Heart left ventricle (tissue), 16 donors: ENCODE measurements at regions not wholly inside any gene's neighbourhood (a gene's known extent, or its start where the extent isn't known, plus 50 kb on each side); places are given as distances from the start of the nearest gene placed in this dataset.

Experiments
- ATAC-seq, 4 donors: fragments of 200-7000 bp; cut with Tn5 transposase; one replicate each; pipeline ENCODE4 v1.9.1; 2020 to 2022; ENCODE audit warnings: moderate library complexity in 4 of 4, mild to moderate bottlenecking in 3 of 4, moderate number of reproducible peaks in 1 of 4
- DNase-seq, 5 donors: peaks; one replicate each; pipeline ENCODE4 v3.0.0-alpha.2; 2020
- H3K27ac ChIP-seq, 12 donors: fragments of 200-600 bp; sonication (generic) in 4 of 12; one replicate each; pipeline versions ENCODE4 v1.5.0 to v1.8.0; 2016 to 2022; ENCODE audit warnings: mild to moderate bottlenecking in 2 of 12
- H3K27me3 ChIP-seq, 9 donors: fragments of 200-600 bp; sonication (generic) in 2 of 9; one replicate each; pipeline versions ENCODE4 v1.5.1 to v1.8.0; 2016 to 2022; ENCODE audit warnings: mild to moderate bottlenecking in 3 of 9
- H3K36me3 ChIP-seq, 9 donors: fragments of 200-600 bp; sonication (generic) in 2 of 9; one replicate each; pipeline versions ENCODE4 v1.5.0 to v1.8.0; 2018 to 2022; ENCODE audit warnings: mild to moderate bottlenecking in 2 of 9
- H3K4me1 ChIP-seq, 12 donors: fragments of 200-600 bp; sonication (generic) in 4 of 12; one replicate each; pipeline versions ENCODE4 v1.5.0 to v1.8.0; 2016 to 2022; ENCODE audit warnings: mild to moderate bottlenecking in 3 of 12
- H3K4me3 ChIP-seq, 12 donors: fragments of 200-600 bp; sonication (generic) in 4 of 12; one replicate each; pipeline versions ENCODE4 v1.5.0 to v1.8.0; 2017 to 2022; ENCODE audit warnings: mild to moderate bottlenecking in 9 of 12, moderate library complexity in 4 of 12
- H3K9me3 ChIP-seq, 12 donors: fragments of 200-600 bp; sonication (generic) in 4 of 12; one replicate each; pipeline versions ENCODE4 v1.5.0 to v1.8.0; 2016 to 2022; ENCODE audit warnings: mild to moderate bottlenecking in 1 of 12
- CTCF ChIP-seq, 12 donors: fragments of 200-600 bp; sonication (generic) in 4 of 12; IDR thresholded peaks; one replicate each; pipeline versions ENCODE4 v1.5.0 to v1.8.0; 2018 to 2022; ENCODE audit warnings: antibody characterized with exemption in 12 of 12, mild to moderate bottlenecking in 5 of 12
- POLR2A ChIP-seq, 2 donors: fragments of 450-650 bp; IDR thresholded peaks; one replicate each; pipeline ENCODE4 v1.6.1; 2017; ENCODE audit warnings: antibody characterized with exemption in 2 of 2, mild to moderate bottlenecking in 2 of 2, moderate library complexity in 2 of 2
- WGBS, 4 donors: extraction: QIAGEN DNeasy Blood & Tissue Kit in 2 of 4; methylation state at CpG; one replicate each; pipeline versions ENCODE4 v1.1.5 to v1.1.7; 2013 to 2018; 5-methylcytosine and 5-hydroxymethylcytosine counted together
- intact Hi-C, 10 donors: fragments of 100-400 bp; cut with DNase I; formaldehyde crosslinking; loops; one replicate each; pipeline versions ENCODE4 v1.11.1 to v1.14.2; 2022
- donor health status: ischemic (EF 13 %, LVEDD 7.1; RV severe dilation, severe dysfunction).
- donor health status: healthy with polysubstance abuse.
- donor health status: DM: no; HTN: yes; CAD: no.
- donor health status: DM: no; HTN: no; CAD: no.
- donor health status: ischemic (EF 25% LVEDD 6.9; RV normal size, moderate dysfunction).
- donor health status: ischemic (EF 25% LVEDD 5.7; RV mildly dilated, moderate dysfunction).
- donor health status: healthy.
- donor health status: DM: yes; HTN: yes; CAD: no.
- donor health status: ischemic (EF 35%, LVEDD 5.7; RV mildly dilated, moderate dysfunction).
- donor health status: nonischemic (EF 11% LVEDD 7.7; RV severe dilation, severe dysfunction).
- donor health status: DM: yes; HTN: yes; CAD: no.
- donor health status: PGD.
- donor health status: ischemic (EF 29% LVEDD 5.4; RV normal size, mild dysfunction).
- donor health status: nonischemic (EF 23%, LVEDD 6.1; RV moderate dilation, normal function).

GRCh38 chr11:76728227-76728626 lies 54.9 kb upstream of the TSKU start:
- no peak for TF ChIP-seq CTCF (IDR thresholded peaks at IDR 0.05)
- no peak for TF ChIP-seq POLR2A (IDR thresholded peaks at IDR 0.05)
- Histone ChIP-seq H3K27ac (no peak overlapping the region), H3K4me1 (no peaks in the 10 kb centered on the region), H3K4me3 (no peak overlapping the region), H3K9me3 (no peaks in the 10 kb centered on the region), H3K36me3 (no peaks in the 10 kb centered on the region), H3K27me3 (peaks cover 0 to 11% (median 0%) of the 10 kb centered on the region in 9 donors)
- DNase-seq (no peak), ATAC-seq (no peak)
- WGBS, 4 donors: 91 to 98% (median 93%) methylated on average over 1 of the region's 1 CpG
- intact Hi-C loops: no loop called here

- Histone ChIP-seq H3K27ac (no peak overlapping the region), H3K4me3 (no peak overlapping the region), H3K36me3 (no peaks in the 10 kb centered on the region), H3K9me3 (no peaks in the 10 kb centered on the region), H3K27me3 (peaks cover 0 to 11% (median 0%) of the 10 kb centered on the region in 9 donors), H3K4me1 (no peaks in the 10 kb centered on the region)
- TF ChIP-seq CTCF (IDR thresholded peaks at IDR 0.05): no peak
- no peak for TF ChIP-seq POLR2A (IDR thresholded peaks at IDR 0.05)
- DNase-seq (no peak), ATAC-seq (no peak)
- WGBS, 4 donors: 94 to 100% (median 97%) methylated on average over 1 of the region's 1 CpG
- intact Hi-C loops: no loop called here
These were observed 54.4 kb upstream of the TSKU start for GRCh38 chr11:76728778-76729177.

DNA sequence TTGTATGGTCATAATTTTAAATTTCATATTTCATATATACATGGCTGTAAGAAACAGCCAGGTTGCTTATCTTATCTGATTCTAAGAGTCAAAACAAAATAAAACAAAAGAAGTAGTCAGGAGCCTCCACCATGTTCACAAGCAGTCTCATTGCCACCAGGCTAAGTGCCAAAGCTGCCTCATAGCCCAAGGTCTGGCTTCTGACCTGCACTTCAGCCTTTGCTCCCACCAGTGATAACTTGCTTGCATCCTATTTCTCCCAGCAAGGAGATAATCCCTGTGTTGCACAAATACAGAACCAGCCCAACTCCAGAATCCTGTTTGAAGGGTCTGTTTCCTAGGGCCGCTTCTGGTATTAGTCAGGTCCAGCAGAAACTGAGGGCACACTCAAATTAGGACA lies 53.9 kb upstream of the TSKU start:
- no peaks in the 10 kb centered on the region for H3K9me3 ChIP-seq
- intact Hi-C loops: no loop called here
- no peak overlapping the region for H3K4me3 ChIP-seq
- WGBS, 4 donors: 90 to 100% (median 97%) methylated on average over 1 of the region's 1 CpG
- peaks cover 0 to 11% (median 0%) of the 10 kb centered on the region in 9 donors for H3K27me3 ChIP-seq
- peaks cover 0 to 3% (median 0%) of the 10 kb centered on the region in 12 donors for H3K4me1 ChIP-seq
- no peak overlapping the region for H3K27ac ChIP-seq
- DNase-seq: no peak
- TF ChIP-seq CTCF (IDR thresholded peaks at IDR 0.05) (no peak), POLR2A (IDR thresholded peaks at IDR 0.05) (no peak)
- H3K36me3 ChIP-seq: no peaks in the 10 kb centered on the region
- no peak for ATAC-seq

DNA sequence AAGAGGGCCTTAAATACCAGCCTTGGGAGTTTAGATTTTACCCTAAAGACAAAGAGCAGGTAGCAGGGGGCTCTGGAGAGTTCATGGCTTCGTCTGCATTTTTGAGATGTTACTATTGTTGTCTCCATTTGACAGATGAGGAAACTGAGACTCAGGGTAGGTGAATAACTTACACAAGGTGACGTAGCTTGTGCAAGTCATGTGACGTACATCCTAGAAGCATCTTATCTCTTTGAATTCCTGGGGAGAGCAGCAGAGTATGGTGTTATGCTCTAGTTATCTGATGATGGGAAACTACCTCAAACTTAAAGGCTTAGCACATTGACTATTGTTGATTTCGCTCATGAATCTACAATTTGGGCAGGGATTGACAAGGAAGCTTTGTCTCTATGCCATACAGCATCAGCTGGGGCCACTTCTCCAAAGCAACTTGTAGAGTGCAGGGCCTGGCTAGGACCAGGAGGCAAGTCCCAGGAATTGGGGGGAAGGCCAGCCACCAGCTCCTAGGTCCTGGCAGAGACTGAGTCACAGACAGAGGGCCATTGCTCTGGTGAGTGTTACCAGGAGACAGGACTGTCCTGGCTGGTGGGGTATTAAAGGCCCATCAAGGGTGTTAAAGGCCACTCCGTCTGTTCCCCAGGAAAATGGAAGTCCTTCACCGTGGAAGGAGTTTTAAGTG lies 52.1 kb upstream of the TSKU start:
- no peak overlapping the region for H3K4me3 ChIP-seq
- H3K27ac ChIP-seq: no peak overlapping the region
- H3K4me1 ChIP-seq: peaks cover 0 to 7% (median 0%) of the 10 kb centered on the region in 12 donors
- intact Hi-C loops: loop anchor here in 4 of 10 donors (5.0 to 10.0 kb wide), 2 partner anchors 186 to 364 kb away; no protein-coding TSS in a partner anchor
- H3K9me3 ChIP-seq: no peaks in the 10 kb centered on the region
- H3K27me3 ChIP-seq: peaks cover 0 to 3% (median 0%) of the 10 kb centered on the region in 9 donors
- 74 to 86% (median 77%) methylated on average over 6 of the region's 6 CpGs for WGBS, 4 donors
- DNase-seq (no peak), ATAC-seq (no peak)
- TF ChIP-seq POLR2A (IDR thresholded peaks at IDR 0.05) (no peak), CTCF (IDR thresholded peaks at IDR 0.05) (no peak)
- H3K36me3 ChIP-seq: no peaks in the 10 kb centered on the region
